Suprapubic skin (tissue), 4 donors: ENCODE measurements at regions not wholly inside any gene's neighbourhood (a gene's known extent, or its start where the extent isn't known, plus 50 kb on each side); places are given as distances from the start of the nearest gene placed in this dataset.

Experiments used
- EP300 ChIP-seq: sonication (generic); formaldehyde crosslinking; IDR thresholded peaks from one replicate; pipeline ENCODE4 v1.6.1; 2017; ENCODE audit warnings: antibody characterized with exemption
- POLR2A ChIP-seq, 2 donors: fragments of 450-650 bp; IDR thresholded peaks; one replicate each; pipeline ENCODE4 v1.6.1; 2017; ENCODE audit warnings: antibody characterized with exemption in 2 of 2, mild to moderate bottlenecking in 2 of 2, moderate library complexity in 2 of 2
- POLR2AphosphoS5 ChIP-seq, 3 donors: sonication (generic); formaldehyde crosslinking; IDR thresholded peaks; one replicate each; pipeline ENCODE4 v1.6.1; 2017; ENCODE audit warnings: antibody characterized with exemption in 3 of 3
- TF ChIP-seq, protein P1 (sequence below), 2 donors: fragments of 200-600 bp in 1 of 2; fragments of 450-650 bp in 1 of 2; sonication (generic) in 1 of 2; IDR thresholded peaks; one replicate each; pipeline ENCODE4 v1.5.1; 2016 to 2019; ENCODE audit warnings: antibody characterized with exemption in 2 of 2, mild to moderate bottlenecking in 1 of 2, moderate library complexity in 1 of 2

DNA sequence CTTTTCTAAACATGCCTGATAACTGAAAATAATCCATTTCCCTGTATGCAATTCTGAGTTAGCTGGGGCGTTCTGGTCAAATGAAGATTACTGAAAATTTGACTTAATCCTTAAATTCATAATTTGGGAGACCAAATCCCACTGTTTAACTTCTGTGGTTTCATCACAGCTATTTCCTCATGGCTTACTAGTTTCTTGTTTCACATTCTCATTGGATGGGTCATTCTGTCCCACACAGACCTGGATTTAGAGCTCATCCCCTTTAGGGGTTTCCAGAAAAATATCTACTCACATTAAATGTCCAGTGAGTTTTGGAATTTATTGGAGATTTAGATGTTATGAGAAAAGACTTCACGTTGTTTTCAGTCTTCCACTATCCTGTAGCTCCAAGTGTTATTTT lies 709.3 kb upstream of the KLHL1 start:
- TF ChIP-seq, protein P1, sequence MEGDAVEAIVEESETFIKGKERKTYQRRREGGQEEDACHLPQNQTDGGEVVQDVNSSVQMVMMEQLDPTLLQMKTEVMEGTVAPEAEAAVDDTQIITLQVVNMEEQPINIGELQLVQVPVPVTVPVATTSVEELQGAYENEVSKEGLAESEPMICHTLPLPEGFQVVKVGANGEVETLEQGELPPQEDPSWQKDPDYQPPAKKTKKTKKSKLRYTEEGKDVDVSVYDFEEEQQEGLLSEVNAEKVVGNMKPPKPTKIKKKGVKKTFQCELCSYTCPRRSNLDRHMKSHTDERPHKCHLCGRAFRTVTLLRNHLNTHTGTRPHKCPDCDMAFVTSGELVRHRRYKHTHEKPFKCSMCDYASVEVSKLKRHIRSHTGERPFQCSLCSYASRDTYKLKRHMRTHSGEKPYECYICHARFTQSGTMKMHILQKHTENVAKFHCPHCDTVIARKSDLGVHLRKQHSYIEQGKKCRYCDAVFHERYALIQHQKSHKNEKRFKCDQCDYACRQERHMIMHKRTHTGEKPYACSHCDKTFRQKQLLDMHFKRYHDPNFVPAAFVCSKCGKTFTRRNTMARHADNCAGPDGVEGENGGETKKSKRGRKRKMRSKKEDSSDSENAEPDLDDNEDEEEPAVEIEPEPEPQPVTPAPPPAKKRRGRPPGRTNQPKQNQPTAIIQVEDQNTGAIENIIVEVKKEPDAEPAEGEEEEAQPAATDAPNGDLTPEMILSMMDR (IDR thresholded peaks at IDR 0.05) = no peak
- TF ChIP-seq POLR2A (IDR thresholded peaks at IDR 0.05) = no peak
- no peak for TF ChIP-seq EP300
- TF ChIP-seq POLR2AphosphoS5 (IDR thresholded peaks at IDR 0.05) = no peak
